SIG-M5 (cell line): ENCODE measurements at regions not wholly inside any gene's neighbourhood (a gene's known extent, or its start where the extent isn't known, plus 50 kb on each side); places are given as distances from the start of the nearest gene placed in this dataset.

Experiments
- DNase-seq: peaks from one replicate; lab custom pipeline; 2025; lab: John Stamatoyannopoulos, UW

DNA sequence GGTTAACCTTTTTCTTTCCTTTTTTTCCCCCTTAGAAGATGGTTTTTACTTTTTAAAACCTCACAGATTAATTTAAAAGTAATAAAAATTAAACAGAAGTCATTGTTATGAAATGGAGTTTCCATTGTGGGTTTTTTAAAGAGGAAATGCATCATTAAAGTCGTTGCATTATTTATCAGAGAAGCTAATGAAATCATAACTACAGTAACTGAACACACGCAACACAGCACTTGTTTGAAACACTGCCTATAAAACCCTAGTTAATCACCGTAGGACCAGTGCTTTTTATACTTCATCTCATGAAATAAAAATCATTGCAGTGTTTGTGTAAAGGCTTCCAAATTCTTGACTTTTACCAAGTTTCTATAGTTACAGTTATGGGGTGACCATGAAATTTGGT is 82.4 kb upstream of the NTRK2 start:
- no peak for DNase-seq

DNA sequence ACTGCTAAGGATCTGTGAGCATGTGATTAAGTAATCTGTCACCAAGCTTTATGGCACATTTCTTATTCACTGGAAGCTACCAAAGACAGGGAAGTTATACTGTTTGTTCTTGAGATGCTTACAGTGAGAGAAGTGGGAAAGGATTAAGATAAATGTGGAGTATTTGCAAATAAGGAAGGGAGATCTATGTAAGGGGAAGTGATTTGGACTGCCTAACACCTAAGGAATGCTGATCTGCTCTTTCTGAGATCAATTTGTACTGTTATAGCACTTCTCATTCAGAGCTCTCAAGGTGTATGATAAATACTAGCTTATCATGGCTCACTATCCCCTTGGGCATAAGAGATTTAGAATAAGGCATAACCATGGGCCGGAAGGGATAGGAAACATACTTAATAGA is 80.0 kb upstream of the NTRK2 start:
- no peak for DNase-seq

DNA sequence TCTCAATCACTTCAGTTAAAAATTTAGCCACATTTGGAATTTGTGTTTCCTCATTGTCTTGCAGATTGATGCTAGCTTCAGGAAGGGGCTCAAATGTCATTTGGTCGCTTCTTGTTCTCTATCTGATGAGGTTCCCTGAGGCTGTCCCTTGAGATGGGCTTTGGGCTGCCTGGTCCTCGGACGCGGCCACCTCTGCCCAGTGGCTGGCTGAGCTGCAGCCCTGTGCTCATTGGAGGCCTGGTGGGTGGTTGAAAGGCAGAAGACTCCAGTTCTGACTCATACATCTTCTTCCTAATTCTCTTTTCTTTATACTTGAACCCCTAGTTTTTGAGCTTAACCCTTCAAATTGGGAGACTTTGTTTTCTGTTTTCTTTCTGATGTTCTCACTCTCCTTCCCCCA is 78.8 kb upstream of the NTRK2 start:
- DNase-seq = no peak

DNA sequence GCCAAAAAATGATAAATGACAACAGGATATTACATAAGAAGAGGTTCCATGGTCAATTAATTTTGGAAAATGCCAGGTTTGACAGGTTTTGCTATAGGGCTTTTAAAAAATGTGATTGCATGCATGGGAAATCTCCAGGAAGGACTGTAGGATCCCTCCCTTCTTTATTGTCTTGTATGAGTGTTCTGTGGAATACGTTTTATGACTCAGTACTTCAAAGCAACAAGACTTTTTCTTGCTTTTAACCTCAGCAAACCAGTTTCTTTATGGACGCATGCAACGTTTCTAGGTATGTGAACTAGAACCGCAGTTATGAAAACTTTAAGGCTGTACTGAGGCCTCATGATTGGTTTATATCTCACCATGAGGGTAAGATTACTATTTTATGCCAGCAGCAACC is 76.6 kb upstream of the NTRK2 start:
- DNase-seq = no peak

DNA sequence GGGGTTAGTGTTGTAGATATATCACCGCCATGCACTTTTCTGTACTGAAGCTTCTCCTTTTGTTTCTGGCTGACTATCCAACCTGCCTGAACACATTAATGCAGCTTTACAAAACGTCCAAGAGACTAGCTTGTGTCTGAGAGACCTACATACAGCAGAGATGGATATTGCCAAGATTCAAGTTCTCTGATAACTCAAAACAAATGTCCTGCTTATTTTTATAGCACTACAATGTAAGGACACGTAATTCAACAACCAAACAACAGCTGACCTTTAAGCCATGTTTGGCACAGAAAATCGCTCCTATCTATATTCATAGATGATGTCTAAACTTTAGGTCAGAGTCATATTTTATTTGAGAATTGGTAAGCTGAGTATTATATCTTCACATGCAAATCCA is 76.2 kb upstream of the NTRK2 start:
- DNase-seq = no peak

DNA sequence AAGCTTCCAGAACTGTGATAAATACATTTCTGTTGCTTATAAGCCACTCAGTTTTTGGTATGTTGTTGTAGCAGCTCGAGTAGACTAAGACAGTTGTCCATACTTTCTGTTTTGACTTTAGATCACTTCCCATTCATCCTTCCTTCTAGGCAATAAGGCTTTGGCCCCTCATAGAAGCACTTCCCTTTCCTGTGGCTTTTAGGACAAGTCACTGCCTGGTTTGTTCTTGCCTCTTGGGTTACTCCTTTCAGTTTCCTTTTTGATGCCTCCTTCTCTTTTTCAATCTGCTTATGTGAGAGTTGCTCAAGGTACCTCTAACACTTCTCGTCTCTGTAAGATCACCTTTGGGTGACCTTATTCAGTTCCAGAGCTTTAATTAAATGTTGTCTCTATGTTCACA is 72.4 kb upstream of the NTRK2 start:
- peak; percentile 13 for DNase-seq

DNA sequence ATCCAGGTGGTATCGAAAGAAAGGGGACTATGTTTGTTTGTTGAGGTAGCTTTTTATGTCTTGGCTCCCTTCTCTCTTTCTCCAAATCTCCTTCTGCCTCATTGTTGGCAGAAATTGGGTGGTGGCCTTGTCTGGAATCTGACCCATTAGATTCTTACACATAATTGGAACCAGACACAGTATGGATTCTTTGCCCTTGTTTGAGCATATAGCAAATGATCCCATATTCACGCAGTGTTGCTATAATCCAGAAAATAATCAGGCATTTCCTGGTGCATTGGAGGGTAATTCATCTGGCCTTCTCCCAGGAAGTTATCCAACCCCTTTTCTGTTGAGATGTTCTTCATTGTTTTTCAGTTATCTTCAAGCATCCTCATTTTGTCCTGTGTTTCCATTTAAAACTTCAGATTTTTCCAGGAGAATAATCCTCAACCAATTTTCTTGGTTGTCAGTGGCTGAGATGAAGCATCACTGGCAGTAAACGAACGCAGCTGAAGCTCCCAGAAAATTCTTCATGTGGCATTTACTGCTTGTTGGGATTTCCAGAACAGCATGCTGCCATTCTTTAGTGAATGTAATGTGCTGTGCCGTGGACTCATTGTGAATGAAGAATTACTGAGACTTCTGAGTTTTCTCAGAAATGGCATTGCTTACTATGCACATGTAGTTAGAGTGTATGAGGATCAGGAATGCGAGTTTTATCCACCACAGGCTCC is 70.5 kb upstream of the NTRK2 start:
- no peak for DNase-seq

DNA sequence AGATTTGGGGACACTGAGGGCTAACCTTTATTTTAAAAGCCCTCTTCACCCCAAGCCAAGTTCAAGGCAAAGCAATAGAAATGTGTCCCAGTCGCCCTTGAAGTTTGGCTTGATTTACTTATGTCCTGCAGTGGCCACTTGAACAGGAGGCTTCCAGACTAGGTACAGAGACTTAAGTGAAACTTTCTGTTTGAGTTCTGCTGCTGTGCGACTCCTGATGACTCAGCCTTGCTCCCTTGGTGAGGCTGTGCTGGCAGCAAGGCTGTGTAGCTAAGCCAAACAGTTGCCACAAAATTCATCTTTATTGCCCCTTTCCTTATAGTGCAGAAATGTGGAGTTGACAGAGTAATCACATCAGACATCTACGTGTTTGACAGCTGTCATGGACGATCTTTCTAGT is 68.8 kb upstream of the NTRK2 start:
- no peak for DNase-seq

DNA sequence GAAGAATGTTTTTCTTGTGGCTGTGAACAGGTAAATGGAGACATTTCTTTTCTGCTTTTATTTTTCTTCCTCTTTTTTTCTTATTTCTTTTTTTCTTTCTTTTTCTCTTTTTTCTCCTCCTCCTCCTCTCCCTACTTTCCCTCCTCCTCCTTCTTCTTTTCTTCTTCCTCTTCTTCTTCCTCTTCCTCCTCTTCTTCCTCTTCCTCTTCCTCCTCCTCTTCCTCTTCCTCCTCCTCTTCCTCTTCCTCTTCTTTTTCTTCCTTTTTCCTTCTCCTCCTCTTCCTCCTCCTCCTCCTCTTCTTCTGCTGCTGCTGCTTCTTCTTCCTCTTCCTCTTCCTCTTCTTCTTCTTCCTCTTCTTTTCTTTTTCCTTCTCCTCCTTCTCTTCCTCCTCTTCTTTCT is 65.3 kb upstream of the NTRK2 start:
- DNase-seq = no peak

DNA sequence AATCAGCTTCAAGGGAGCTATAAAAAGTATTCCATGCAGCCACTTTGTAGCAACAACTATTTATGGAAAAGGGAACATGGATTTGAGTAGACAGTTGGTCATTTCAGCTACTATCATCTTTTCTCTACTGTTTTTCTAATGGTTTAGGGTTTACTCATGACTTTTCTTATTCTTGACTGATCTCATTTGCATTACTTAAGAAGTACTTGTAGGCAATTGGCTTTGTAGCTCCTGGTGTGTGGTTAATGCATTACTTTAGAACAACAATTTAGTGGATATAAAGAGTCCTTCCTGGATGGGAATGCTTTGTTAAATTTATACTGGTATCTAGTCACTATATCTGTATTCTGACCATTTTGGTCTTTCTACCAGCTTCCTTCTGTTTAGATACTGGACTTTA is 59.8 kb upstream of the NTRK2 start:
- no peak for DNase-seq

DNA sequence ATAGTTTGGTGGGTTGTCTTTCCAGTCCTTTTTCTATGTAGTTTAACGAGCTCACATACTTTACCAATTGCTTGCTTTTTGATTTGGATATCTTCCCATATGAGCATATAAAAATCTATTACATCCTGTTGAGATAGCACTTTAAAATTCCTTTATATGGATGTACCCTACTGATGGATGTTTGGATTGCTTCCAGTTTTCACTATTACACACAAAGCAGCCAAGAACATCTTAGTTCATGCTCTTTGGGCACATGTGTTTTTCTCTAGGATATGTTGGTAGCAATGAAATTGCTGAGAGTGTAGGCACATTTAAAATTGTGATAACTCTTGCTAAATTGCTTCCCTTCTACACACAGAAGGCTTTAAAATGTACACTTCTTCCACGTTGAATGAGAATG is 56.1 kb upstream of the NTRK2 start:
- DNase-seq = no peak

DNA sequence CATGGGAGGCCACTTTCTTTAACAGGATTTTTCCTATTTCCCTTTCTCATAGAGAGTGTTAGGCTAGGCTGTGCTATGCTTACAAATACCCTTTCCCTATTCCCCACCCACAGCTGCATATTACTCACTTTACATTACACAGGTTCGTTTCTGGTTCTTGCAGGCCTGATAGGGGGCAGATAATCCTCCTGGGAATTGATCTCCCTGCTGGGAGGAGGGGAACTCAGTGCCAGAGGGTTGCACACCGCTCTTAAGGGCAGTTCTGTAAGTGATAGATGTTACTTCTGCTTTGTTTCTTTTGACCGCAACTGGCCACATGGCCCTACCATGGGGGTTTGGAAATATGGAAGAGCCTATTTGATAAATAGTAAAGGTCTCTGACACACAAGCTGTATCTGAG is 54.0 kb upstream of the NTRK2 start:
- DNase-seq = no peak

DNA sequence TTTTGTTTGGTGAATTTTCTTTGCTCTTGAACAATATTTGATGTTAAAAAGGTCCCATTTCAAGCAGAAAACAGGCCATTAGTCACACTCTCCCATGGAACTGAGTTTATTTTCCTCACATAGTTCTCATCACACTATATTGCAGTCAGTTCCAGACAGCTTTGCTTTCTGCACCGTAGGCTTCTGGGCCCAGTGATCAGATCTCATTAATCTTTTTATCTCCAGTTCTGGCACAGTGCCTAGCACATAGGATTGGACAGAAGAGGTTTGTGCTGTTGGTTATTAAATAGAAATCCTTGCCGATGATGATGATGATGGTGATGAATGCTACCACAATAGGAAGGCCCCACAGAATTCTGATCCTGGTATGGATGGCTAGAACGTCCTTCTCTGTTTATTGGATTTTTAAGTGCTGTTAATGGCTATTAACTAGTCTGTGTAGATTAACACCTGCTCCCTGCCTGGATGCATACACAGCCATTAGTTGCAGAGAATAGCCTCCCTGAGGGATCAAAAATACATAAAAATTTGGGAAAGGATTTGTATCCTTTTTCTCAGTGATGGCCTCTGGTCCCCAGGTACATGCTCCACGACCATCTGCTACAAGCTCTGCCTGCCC is 52.0 kb upstream of the NTRK2 start:
- no peak for DNase-seq
